Prostate gland (tissue), 2 donors: ENCODE measurements at regions not wholly inside any gene's neighbourhood (a gene's known extent, or its start where the extent isn't known, plus 50 kb on each side); places are given as distances from the start of the nearest gene placed in this dataset.

Experiments
- DNase-seq: peaks from one replicate; pipeline ENCODE4 v3.0.0-alpha.2; 2019; ENCODE audit warnings: low spot score
- H3K27ac ChIP-seq, 2 donors: fragments of 200-600 bp; sonication (generic); 2 replicates each; pipeline ENCODE4 v1.5.1; 2017 to 2019
- H3K27me3 ChIP-seq: fragments of 200-600 bp; sonication (generic); replicated peaks from 2 replicates; pipeline ENCODE4 v1.5.1; 2019; ENCODE audit not compliant: insufficient read depth
- H3K36me3 ChIP-seq, 2 donors: fragments of 200-600 bp; sonication (generic); 1 replicate in 1 of 2; 2 replicates in 1 of 2; pipeline versions ENCODE4 v1.5.1 to v1.8.1; 2017 to 2019
- H3K4me1 ChIP-seq: fragments of 200-600 bp; sonication (generic); replicated peaks from 2 replicates; pipeline ENCODE4 v1.5.1; 2019
- H3K4me3 ChIP-seq, 2 donors: fragments of 200-600 bp; sonication (generic); 2 replicates each; pipeline ENCODE4 v1.5.1; 2017 to 2019
- H3K9me3 ChIP-seq: fragments of 200-600 bp; sonication (generic); 2 replicates; pipeline ENCODE4 v1.5.1; 2017
- POLR2A ChIP-seq: fragments of 450-650 bp; IDR thresholded peaks from one replicate; pipeline ENCODE4 v1.6.1; 2016; ENCODE audit warnings: antibody characterized with exemption, mild to moderate bottlenecking
- POLR2AphosphoS5 ChIP-seq: sonication (generic); formaldehyde crosslinking; IDR thresholded peaks from one replicate; pipeline ENCODE4 v1.6.1; 2017; ENCODE audit warnings: antibody characterized with exemption
- whole genome bisulfite sequencing: methylation state at CpG from one replicate; pipeline ENCODE4 v1.1.5; 2018; 5-methylcytosine and 5-hydroxymethylcytosine counted together
- intact Hi-C: fragments of 100-400 bp; cut with DNase I; formaldehyde crosslinking; loops from one replicate; pipeline ENCODE4 v1.14.2; 2022
- TF ChIP-seq, protein P1 (sequence below), 4 experiments: fragments of 200-600 bp in 2 of 4; fragments of 450-650 bp in 2 of 4; sonication (generic) in 2 of 4; IDR thresholded peaks; 1 replicate in 3 of 4; 2 replicates in 1 of 4; pipeline ENCODE4 v1.5.1; 2016 to 2019; ENCODE audit warnings: antibody characterized with exemption in 4 of 4, mild to moderate bottlenecking in 2 of 4, moderate library complexity in 2 of 4

- WGBS: 71% methylated on average over 9 of the region's 9 CpGs
- Histone ChIP-seq H3K36me3 (no peaks in the 10 kb centered on the region), H3K4me3 (no peak overlapping the region), H3K9me3 (no peaks in the 10 kb centered on the region), H3K27me3 (no peaks in the 10 kb centered on the region), H3K4me1 (no peaks in the 10 kb centered on the region), H3K27ac (no peak overlapping the region)
- no peak for DNase-seq
- TF ChIP-seq, protein P1, sequence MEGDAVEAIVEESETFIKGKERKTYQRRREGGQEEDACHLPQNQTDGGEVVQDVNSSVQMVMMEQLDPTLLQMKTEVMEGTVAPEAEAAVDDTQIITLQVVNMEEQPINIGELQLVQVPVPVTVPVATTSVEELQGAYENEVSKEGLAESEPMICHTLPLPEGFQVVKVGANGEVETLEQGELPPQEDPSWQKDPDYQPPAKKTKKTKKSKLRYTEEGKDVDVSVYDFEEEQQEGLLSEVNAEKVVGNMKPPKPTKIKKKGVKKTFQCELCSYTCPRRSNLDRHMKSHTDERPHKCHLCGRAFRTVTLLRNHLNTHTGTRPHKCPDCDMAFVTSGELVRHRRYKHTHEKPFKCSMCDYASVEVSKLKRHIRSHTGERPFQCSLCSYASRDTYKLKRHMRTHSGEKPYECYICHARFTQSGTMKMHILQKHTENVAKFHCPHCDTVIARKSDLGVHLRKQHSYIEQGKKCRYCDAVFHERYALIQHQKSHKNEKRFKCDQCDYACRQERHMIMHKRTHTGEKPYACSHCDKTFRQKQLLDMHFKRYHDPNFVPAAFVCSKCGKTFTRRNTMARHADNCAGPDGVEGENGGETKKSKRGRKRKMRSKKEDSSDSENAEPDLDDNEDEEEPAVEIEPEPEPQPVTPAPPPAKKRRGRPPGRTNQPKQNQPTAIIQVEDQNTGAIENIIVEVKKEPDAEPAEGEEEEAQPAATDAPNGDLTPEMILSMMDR (IDR thresholded peaks at IDR 0.05): no peak
- no peak for TF ChIP-seq POLR2AphosphoS5
- intact Hi-C loops: no loop called here
Measured at GRCh38 chr16:73371584-73372319, 323.8 kb upstream of the ZFHX3 start.

DNA sequence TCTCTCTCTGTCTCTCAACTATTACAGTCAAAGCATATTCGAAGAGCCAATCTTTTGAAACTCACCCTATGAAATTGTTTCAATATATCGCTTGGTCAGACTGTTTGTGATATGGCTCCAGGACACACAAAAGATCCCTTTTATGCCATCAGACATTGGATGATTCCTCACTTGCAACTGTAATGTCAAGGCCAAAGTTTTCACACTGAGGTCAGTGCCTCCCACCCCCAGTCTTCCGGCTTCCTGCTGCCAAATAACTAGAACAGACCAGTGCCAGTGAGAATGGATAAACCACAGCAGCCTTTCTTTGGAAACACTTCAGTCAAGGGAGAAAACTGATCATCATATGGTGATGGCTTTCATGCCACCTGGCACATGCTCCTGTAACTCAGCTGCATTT is 321.9 kb upstream of the ZFHX3 start:
- Histone ChIP-seq H3K36me3 (no peaks in the 10 kb centered on the region), H3K27me3 (no peaks in the 10 kb centered on the region), H3K4me3 (no peak overlapping the region), H3K4me1 (no peaks in the 10 kb centered on the region), H3K9me3 (no peaks in the 10 kb centered on the region), H3K27ac (no peak overlapping the region)
- TF ChIP-seq POLR2AphosphoS5: no peak
- TF ChIP-seq, protein P1 (IDR thresholded peaks at IDR 0.05): no peak
- no peak for TF ChIP-seq POLR2A
- intact Hi-C loops: no loop called here
- WGBS: 83% methylated on average over 3 of the region's 3 CpGs
- no peak for DNase-seq

- no peak for DNase-seq
- H3K27me3 ChIP-seq: no peaks in the 10 kb centered on the region
- TF ChIP-seq POLR2A: no peak
- WGBS: 93% methylated on average over 4 of the region's 4 CpGs
- H3K36me3 ChIP-seq: no peaks in the 10 kb centered on the region
- no peaks in the 10 kb centered on the region for H3K4me1 ChIP-seq
- H3K27ac ChIP-seq: no peak overlapping the region
- H3K4me3 ChIP-seq: no peak overlapping the region
- no peaks in the 10 kb centered on the region for H3K9me3 ChIP-seq
- intact Hi-C loops: no loop called here
Measured at GRCh38 chr16:73368715-73369114, 320.8 kb upstream of the ZFHX3 start.

- H3K9me3 ChIP-seq: no peaks in the 10 kb centered on the region
- H3K4me3 ChIP-seq: no peak overlapping the region
- no peak for DNase-seq
- H3K4me1 ChIP-seq: no peaks in the 10 kb centered on the region
- no peaks in the 10 kb centered on the region for H3K27me3 ChIP-seq
- no peaks in the 10 kb centered on the region for H3K36me3 ChIP-seq
- TF ChIP-seq POLR2AphosphoS5: no peak
- TF ChIP-seq, protein P1 (IDR thresholded peaks at IDR 0.05): no peak
- no peak for TF ChIP-seq POLR2A
- 34% methylated on average over 9 of the region's 9 CpGs for WGBS
- no peak overlapping the region for H3K27ac ChIP-seq
- intact Hi-C loops: no loop called here
Measured at GRCh38 chr16:73365016-73365551, 317.2 kb upstream of the ZFHX3 start.

- Histone ChIP-seq H3K36me3 (no peaks in the 10 kb centered on the region), H3K27ac (no peak overlapping the region), H3K4me3 (no peak overlapping the region), H3K9me3 (no peaks in the 10 kb centered on the region), H3K4me1 (no peaks in the 10 kb centered on the region), H3K27me3 (no peaks in the 10 kb centered on the region)
- intact Hi-C loops: no loop called here
- DNase-seq: no peak
- no peak for TF ChIP-seq POLR2AphosphoS5
- TF ChIP-seq, protein P1 (IDR thresholded peaks at IDR 0.05): no peak
- TF ChIP-seq POLR2A: no peak
- 73% methylated on average over 6 of the region's 6 CpGs for WGBS
Measured at GRCh38 chr16:73364413-73364812, 316.5 kb upstream of the ZFHX3 start.
